Neuronal stem cell (in vitro differentiated cells): ENCODE measurements at regions not wholly inside any gene's neighbourhood (a gene's known extent, or its start where the extent isn't known, plus 50 kb on each side); places are given as distances from the start of the nearest gene placed in this dataset.

Experiments used
- DNase-seq: peaks from one replicate; pipeline ENCODE4 v3.0.0-alpha.2; 2013; ENCODE audit warnings: low spot score
- H2AFZ ChIP-seq: one replicate; pipeline ENCODE4 v1.6.1; 2013; ENCODE audit warnings: mild to moderate bottlenecking, low read length, inconsistent platforms
- H2AK5ac ChIP-seq: 2 replicates; pipeline ENCODE4 v1.6.1; 2013; ENCODE audit warnings: low read depth, mild to moderate bottlenecking, inconsistent platforms, low read length, moderate library complexity, mixed read lengths
- H2BK120ac ChIP-seq: 2 replicates; pipeline ENCODE4 v1.6.1; 2013; ENCODE audit warnings: low read depth, mild to moderate bottlenecking, inconsistent platforms, low read length, moderate library complexity, mixed read lengths
- H2BK12ac ChIP-seq: one replicate; pipeline ENCODE4 v1.6.1; 2013; ENCODE audit warnings: low read length, inconsistent platforms
- H2BK15ac ChIP-seq: 2 replicates; pipeline ENCODE4 v1.6.1; 2013; ENCODE audit warnings: mild to moderate bottlenecking, low read length, inconsistent platforms, mixed read lengths
- H2BK5ac ChIP-seq: one replicate; pipeline ENCODE4 v1.6.1; 2013; ENCODE audit warnings: inconsistent platforms, mild to moderate bottlenecking, low read length, moderate library complexity
- H3K14ac ChIP-seq: one replicate; pipeline ENCODE4 v1.6.1; 2013; ENCODE audit warnings: low read length, inconsistent platforms
- H3K18ac ChIP-seq: 2 replicates; pipeline ENCODE4 v1.6.1; 2013; ENCODE audit warnings: low read length, inconsistent platforms
- H3K23ac ChIP-seq: 2 replicates; pipeline ENCODE4 v1.6.1; 2013; ENCODE audit warnings: low read depth, mild to moderate bottlenecking, mixed read lengths, low read length, inconsistent platforms; ENCODE audit not compliant: poor library complexity
- H3K27ac ChIP-seq: replicated peaks from 3 replicates; pipeline ENCODE4 v1.5.1; 2013; ENCODE audit warnings: low read length, inconsistent platforms
- H3K27me3 ChIP-seq, 3 experiments: 2 replicates each; pipeline ENCODE4 v1.6.1; 2013; ENCODE audit warnings: low read length in 3 of 3, mild to moderate bottlenecking in 2 of 3, inconsistent platforms in 1 of 3, low read depth in 1 of 3, mixed read lengths in 1 of 3, moderate library complexity in 1 of 3; ENCODE audit not compliant: control insufficient read depth in 3 of 3, insufficient read depth in 3 of 3
- H3K36me3 ChIP-seq, 2 donors: replicated peaks in 1 of 2; 2 replicates each; pipeline ENCODE4 v1.6.1; 2013; ENCODE audit warnings: low read length in 2 of 2; ENCODE audit not compliant: control insufficient read depth in 2 of 2, insufficient read depth in 2 of 2
- H3K4ac ChIP-seq: 2 replicates; pipeline ENCODE4 v1.6.1; 2013; ENCODE audit warnings: inconsistent platforms, mild to moderate bottlenecking, low read length, moderate library complexity
- H3K4me1 ChIP-seq, 2 donors: 1 replicate in 1 of 2; 2 replicates in 1 of 2; pipeline ENCODE4 v1.6.1; 2013; ENCODE audit warnings: low read length in 2 of 2, low read depth in 1 of 2; ENCODE audit not compliant: control insufficient read depth in 2 of 2, insufficient read depth in 1 of 2
- H3K4me2 ChIP-seq: one replicate; pipeline ENCODE4 v1.6.1; 2013; ENCODE audit warnings: mild to moderate bottlenecking, low read length, inconsistent platforms; ENCODE audit not compliant: insufficient read depth, poor library complexity, severe bottlenecking
- H3K4me3 ChIP-seq, 2 donors: 2 replicates each; pipeline ENCODE4 v1.5.1; 2013; ENCODE audit warnings: low read length in 2 of 2, mild to moderate bottlenecking in 2 of 2, inconsistent platforms in 1 of 2, moderate library complexity in 1 of 2
- H3K79me1 ChIP-seq: one replicate; pipeline ENCODE4 v1.6.1; 2013; ENCODE audit warnings: low read depth, mild to moderate bottlenecking, inconsistent platforms, low read length, moderate library complexity
- H3K9ac ChIP-seq: one replicate; pipeline ENCODE4 v1.6.1; 2013; ENCODE audit warnings: mild to moderate bottlenecking, low read depth, low read length, inconsistent platforms; ENCODE audit not compliant: poor library complexity
- H3K9me3 ChIP-seq, 2 donors: replicated peaks in 1 of 2; 2 replicates each; pipeline versions ENCODE3 to v1.6.1; 2013; ENCODE audit warnings: low read length in 2 of 2, mild to moderate bottlenecking in 2 of 2, inconsistent platforms in 1 of 2, low read depth in 1 of 2, mixed read lengths in 1 of 2, moderate library complexity in 1 of 2; ENCODE audit not compliant: control insufficient read depth in 2 of 2, insufficient read depth in 1 of 2
- H4K8ac ChIP-seq: one replicate; pipeline ENCODE4 v1.6.1; 2013; ENCODE audit warnings: low read depth, mild to moderate bottlenecking, inconsistent platforms, low read length, moderate library complexity
- H4K91ac ChIP-seq: one replicate; pipeline ENCODE4 v1.6.1; 2013; ENCODE audit warnings: low read length, low read depth, mild to moderate bottlenecking, inconsistent platforms; ENCODE audit not compliant: poor library complexity
- WGBS, 2 donors: extraction: QIAGEN DNeasy Blood & Tissue Kit; methylation state at CpG; one replicate each; pipeline ENCODE4 v1.1.7; 2013; ENCODE audit warnings: missing lambda C conversion rate in 2 of 2, mixed read lengths in 1 of 2; ENCODE audit not compliant: insufficient read length in 2 of 2, insufficient replicate concordance in 1 of 2; ENCODE audit errors: extremely low coverage in 2 of 2; 5-methylcytosine and 5-hydroxymethylcytosine counted together

DNA sequence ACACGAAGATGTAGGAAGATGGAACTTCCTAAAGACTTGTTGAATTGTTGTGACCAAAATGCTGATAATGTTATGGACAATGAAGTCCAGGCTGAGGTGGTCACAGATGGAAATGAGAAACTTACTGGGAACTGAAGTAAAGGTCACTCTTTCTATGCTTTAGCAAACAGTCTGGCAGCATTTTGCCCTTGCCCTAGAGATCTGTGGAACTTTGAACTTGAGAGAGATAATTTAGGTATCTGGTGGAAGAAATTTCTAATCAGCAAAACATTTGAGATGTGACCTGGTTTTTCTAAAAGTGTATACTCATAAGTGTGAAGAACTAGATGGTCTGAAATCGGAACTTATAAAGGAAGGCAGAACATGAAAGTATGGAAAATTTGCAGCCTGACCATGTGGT is 1785.9 kb downstream of the PCDH7 start:
- Histone ChIP-seq H3K4me3 (no peak overlapping the region), H4K8ac (no peak overlapping the region), H3K36me3 (no peaks in the 10 kb centered on the region), H2BK12ac (no peak overlapping the region), H3K9ac (no peak overlapping the region), H2BK120ac (no peak overlapping the region), H2AFZ (no peak overlapping the region), H3K4me1 (no peaks in the 10 kb centered on the region), H3K4me2 (no peak overlapping the region), H3K79me1 (no peaks in the 10 kb centered on the region), H2AK5ac (no peak overlapping the region), H2BK15ac (no peak overlapping the region), H3K27ac (no peak overlapping the region), H2BK5ac (no peak overlapping the region), H3K14ac (no peak overlapping the region), H3K18ac (no peak overlapping the region), H3K9me3 (no peaks in the 10 kb centered on the region), H4K91ac (no peak overlapping the region), H3K23ac (no peak overlapping the region), H3K4ac (no peak overlapping the region), H3K27me3 (no peaks in the 10 kb centered on the region)
- no CpG with 5 or more reads among the region's 2 CpGs for WGBS, 2 donors
- no peak for DNase-seq

DNA sequence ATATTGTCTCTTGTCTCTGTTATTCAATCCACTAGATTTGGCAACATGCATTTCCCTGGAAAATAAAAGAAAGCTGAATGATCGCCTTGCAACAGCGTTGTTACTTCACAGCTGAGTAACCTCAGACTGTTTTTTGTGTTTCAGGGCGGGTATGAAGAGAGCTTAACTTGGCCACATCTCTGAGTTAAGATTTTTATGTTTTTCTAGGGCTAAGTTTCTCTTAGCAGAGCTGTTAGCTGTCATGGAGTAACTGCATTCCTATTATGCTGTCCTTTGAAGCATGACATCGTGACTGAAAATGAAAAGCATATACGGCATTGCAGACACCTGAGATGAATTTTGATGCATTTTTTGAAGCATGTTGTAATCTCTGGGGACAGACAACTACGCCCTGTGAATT is 1798.9 kb downstream of the PCDH7 start:
- H4K91ac ChIP-seq, result no peak overlapping the region
- no peak overlapping the region for H2BK12ac ChIP-seq
- H3K18ac ChIP-seq, result no peak overlapping the region
- no peak overlapping the region for H4K8ac ChIP-seq
- H3K36me3 ChIP-seq, result no peaks in the 10 kb centered on the region
- no peak overlapping the region for H3K4ac ChIP-seq
- H3K79me1 ChIP-seq, result no peaks in the 10 kb centered on the region
- H3K27ac ChIP-seq, result no peak overlapping the region
- H3K4me3 ChIP-seq, result peak overlapping the region in 1 of 2 donors; percentile 0
- no CpG with 5 or more reads among the region's 6 CpGs for WGBS, 2 donors
- H3K4me1 ChIP-seq, result no peaks in the 10 kb centered on the region
- H3K27me3 ChIP-seq, result no peaks in the 10 kb centered on the region
- no peak overlapping the region for H3K4me2 ChIP-seq
- no peak overlapping the region for H2BK120ac ChIP-seq
- no peak overlapping the region for H2AK5ac ChIP-seq
- H3K9me3 ChIP-seq, result no peaks in the 10 kb centered on the region
- no peak overlapping the region for H3K14ac ChIP-seq
- H3K23ac ChIP-seq, result no peak overlapping the region
- no peak overlapping the region for H2BK15ac ChIP-seq
- H3K9ac ChIP-seq, result no peak overlapping the region
- DNase-seq, result no peak
- H2AFZ ChIP-seq, result peak overlapping the region; percentile 63
- no peak overlapping the region for H2BK5ac ChIP-seq

DNA sequence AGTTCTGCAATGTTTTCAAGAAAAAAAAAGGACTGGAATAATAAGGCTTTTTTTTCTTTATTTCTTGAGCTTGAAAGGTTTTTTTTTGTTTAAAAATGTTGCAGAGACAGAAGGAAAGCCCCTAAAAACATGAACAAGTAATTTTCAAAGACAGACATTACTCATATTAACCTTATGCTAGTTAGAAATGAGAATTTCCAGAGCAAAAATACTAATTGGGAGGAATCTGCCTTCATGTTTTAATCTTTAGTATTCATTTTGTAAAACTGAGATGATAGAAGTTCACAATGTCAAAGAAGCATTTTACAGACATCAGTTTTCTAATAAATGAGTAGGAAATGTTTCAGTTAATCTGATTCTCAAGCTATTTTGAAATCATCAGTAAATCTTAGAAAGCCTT is 1805.3 kb downstream of the PCDH7 start:
- H2BK120ac ChIP-seq, result no peak overlapping the region
- no peak for DNase-seq
- no peaks in the 10 kb centered on the region for H3K36me3 ChIP-seq
- H3K14ac ChIP-seq, result no peak overlapping the region
- no peak overlapping the region for H3K18ac ChIP-seq
- H3K4me1 ChIP-seq, result no peaks in the 10 kb centered on the region
- H2BK12ac ChIP-seq, result no peak overlapping the region
- H2AK5ac ChIP-seq, result no peak overlapping the region
- peak overlapping the region; percentile 45 for H2AFZ ChIP-seq
- H2BK5ac ChIP-seq, result no peak overlapping the region
- H3K9ac ChIP-seq, result no peak overlapping the region
- no peaks in the 10 kb centered on the region for H3K79me1 ChIP-seq
- H2BK15ac ChIP-seq, result no peak overlapping the region
- no peak overlapping the region for H3K4ac ChIP-seq
- H3K23ac ChIP-seq, result no peak overlapping the region
- no peak overlapping the region for H3K4me3 ChIP-seq
- no peak overlapping the region for H3K27ac ChIP-seq
- no peaks in the 10 kb centered on the region for H3K27me3 ChIP-seq
- no peaks in the 10 kb centered on the region for H3K9me3 ChIP-seq
- no peak overlapping the region for H4K91ac ChIP-seq
- no peak overlapping the region for H4K8ac ChIP-seq
- H3K4me2 ChIP-seq, result no peak overlapping the region

DNA sequence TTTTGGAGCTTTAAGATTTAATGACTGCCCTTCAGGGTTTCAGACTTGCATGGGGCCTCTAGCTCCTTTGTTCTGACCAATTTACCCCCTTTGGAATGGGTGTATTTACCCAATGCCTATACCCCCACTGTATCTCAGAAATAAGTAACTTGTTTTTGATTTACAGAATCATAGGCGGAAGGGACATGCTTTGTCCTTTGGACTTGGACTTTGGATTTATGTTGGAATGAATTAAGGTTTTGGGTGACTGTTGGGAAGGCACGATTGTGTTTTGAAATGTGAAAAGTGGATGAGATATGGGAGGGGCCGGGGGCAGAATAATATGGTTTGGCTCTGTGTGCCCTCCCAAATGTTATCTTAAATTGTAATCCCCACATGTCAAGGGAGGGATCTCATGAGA is 1824.7 kb downstream of the PCDH7 start:
- Histone ChIP-seq H4K8ac (no peak overlapping the region), H3K4ac (no peak overlapping the region), H3K4me2 (no peak overlapping the region), H3K79me1 (no peaks in the 10 kb centered on the region), H3K4me3 (no peak overlapping the region), H3K4me1 (no peaks in the 10 kb centered on the region), H4K91ac (no peak overlapping the region), H3K18ac (no peak overlapping the region), H3K27ac (no peak overlapping the region), H3K9ac (no peak overlapping the region), H3K27me3 (no peaks in the 10 kb centered on the region), H2BK15ac (no peak overlapping the region), H2AK5ac (no peak overlapping the region), H2AFZ (no peak overlapping the region), H2BK5ac (no peak overlapping the region), H2BK120ac (no peak overlapping the region), H3K23ac (no peak overlapping the region), H2BK12ac (no peak overlapping the region), H3K36me3 (no peaks in the 10 kb centered on the region), H3K9me3 (no peaks in the 10 kb centered on the region), H3K14ac (no peak overlapping the region)
- no peak for DNase-seq
- 100% methylated on average over 1 of the region's 3 CpGs; no CpG with 5 or more reads in 1 of the 2 donors for WGBS, 2 donors
